GM12872 (cell line): ENCODE measurements at regions not wholly inside any gene's neighbourhood (a gene's known extent, or its start where the extent isn't known, plus 50 kb on each side); places are given as distances from the start of the nearest gene placed in this dataset.

Experiments
- CTCF ChIP-seq: IDR thresholded peaks from 3 replicates; pipeline ENCODE4 v1.5.1; 2011; ENCODE audit warnings: low read depth, mild to moderate bottlenecking, low read length, moderate library complexity; ENCODE audit not compliant: insufficient read depth

- TF ChIP-seq CTCF = no peak
Observed at GRCh38 chr1:55986003-55986402, 593.4 kb downstream of the PLPP3 start.

GRCh38 chr1:55981010-55981650 is 598.2 kb downstream of the PLPP3 start:
- no peak for TF ChIP-seq CTCF

- TF ChIP-seq CTCF = no peak
Observed at GRCh38 chr1:55980582-55980981, 598.8 kb downstream of the PLPP3 start.

GRCh38 chr1:55974714-55975441 is 604.5 kb downstream of the PLPP3 start:
- no peak for TF ChIP-seq CTCF

GRCh38 chr1:55970526-55971110 is 608.7 kb downstream of the PLPP3 start:
- TF ChIP-seq CTCF = no peak

GRCh38 chr1:55969322-55969721 is 610.0 kb downstream of the PLPP3 start:
- no peak for TF ChIP-seq CTCF

- no peak for TF ChIP-seq CTCF
Observed at GRCh38 chr1:55968661-55969060, 610.7 kb downstream of the PLPP3 start.
